PC-3 (cell line): ENCODE measurements at regions not wholly inside any gene's neighbourhood (a gene's known extent, or its start where the extent isn't known, plus 50 kb on each side); places are given as distances from the start of the nearest gene placed in this dataset.

Experiments used
- EZH2 ChIP-seq: fragments of 300-600 bp; sonication (generic); IDR thresholded peaks from one replicate; pipeline ENCODE4 v1.6.1; 2017; ENCODE audit warnings: antibody characterized with exemption, mild to moderate bottlenecking, low read length; ENCODE audit not compliant: unreplicated experiment
- EZH2phosphoT487 ChIP-seq: fragments of 300-600 bp; sonication (generic); IDR thresholded peaks from 2 replicates; pipeline ENCODE4 v1.6.1; 2018; ENCODE audit warnings: mild to moderate bottlenecking, antibody characterized with exemption, low read length, borderline replicate concordance
- TF ChIP-seq, protein P1 (sequence below): fragments of 300-600 bp; sonication (generic); conservative IDR thresholded peaks from 2 replicates; pipeline ENCODE4 v1.5.1; 2017; ENCODE audit warnings: antibody characterized with exemption, low read depth, mild to moderate bottlenecking, low read length

- no peak for TF ChIP-seq EZH2
- TF ChIP-seq, protein P1, sequence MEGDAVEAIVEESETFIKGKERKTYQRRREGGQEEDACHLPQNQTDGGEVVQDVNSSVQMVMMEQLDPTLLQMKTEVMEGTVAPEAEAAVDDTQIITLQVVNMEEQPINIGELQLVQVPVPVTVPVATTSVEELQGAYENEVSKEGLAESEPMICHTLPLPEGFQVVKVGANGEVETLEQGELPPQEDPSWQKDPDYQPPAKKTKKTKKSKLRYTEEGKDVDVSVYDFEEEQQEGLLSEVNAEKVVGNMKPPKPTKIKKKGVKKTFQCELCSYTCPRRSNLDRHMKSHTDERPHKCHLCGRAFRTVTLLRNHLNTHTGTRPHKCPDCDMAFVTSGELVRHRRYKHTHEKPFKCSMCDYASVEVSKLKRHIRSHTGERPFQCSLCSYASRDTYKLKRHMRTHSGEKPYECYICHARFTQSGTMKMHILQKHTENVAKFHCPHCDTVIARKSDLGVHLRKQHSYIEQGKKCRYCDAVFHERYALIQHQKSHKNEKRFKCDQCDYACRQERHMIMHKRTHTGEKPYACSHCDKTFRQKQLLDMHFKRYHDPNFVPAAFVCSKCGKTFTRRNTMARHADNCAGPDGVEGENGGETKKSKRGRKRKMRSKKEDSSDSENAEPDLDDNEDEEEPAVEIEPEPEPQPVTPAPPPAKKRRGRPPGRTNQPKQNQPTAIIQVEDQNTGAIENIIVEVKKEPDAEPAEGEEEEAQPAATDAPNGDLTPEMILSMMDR, result no peak
- no peak for TF ChIP-seq EZH2phosphoT487
These were observed 91.2 kb upstream of the NGF start for GRCh38 chr1:115429241-115429640.
